Activated naive CD4-positive, alpha-beta T cell (primary cell): ENCODE measurements at regions not wholly inside any gene's neighbourhood (a gene's known extent, or its start where the extent isn't known, plus 50 kb on each side); places are given as distances from the start of the nearest gene placed in this dataset.

Experiments used
- DNase-seq, 4 experiments: peaks; one replicate each; lab custom pipeline; 2025; lab: John Stamatoyannopoulos, UW

GRCh38 chr12:61780435-61780834, 479.8 kb upstream of the USP15 start:
- DNase-seq = no peak

DNA sequence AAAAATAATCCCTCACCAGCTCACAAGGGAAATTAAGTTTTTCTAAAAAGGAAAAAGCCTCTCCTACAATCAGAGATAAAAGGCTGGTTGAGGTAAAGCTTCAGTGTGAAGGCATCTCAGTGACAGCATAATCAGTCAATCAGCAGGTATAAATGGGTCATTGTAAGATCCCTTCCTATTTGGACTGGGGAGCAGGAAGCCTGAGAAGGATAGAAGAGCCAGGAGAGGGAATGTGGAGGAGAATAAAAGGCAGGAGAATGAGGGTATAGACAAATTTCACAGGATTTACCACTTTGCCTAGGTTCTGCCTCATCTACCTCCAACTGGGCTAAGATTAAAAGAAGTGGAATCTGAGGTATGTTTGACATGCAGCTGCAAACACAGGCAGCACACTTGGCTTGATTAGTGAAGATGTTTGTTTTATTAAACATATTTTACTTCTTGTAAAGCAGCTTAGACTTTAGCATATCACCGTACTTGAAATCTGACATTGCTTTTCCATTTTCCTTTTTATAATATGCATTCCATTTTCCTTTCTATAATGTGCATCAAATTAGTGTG, 479.1 kb upstream of the USP15 start:
- no peak for DNase-seq

DNA sequence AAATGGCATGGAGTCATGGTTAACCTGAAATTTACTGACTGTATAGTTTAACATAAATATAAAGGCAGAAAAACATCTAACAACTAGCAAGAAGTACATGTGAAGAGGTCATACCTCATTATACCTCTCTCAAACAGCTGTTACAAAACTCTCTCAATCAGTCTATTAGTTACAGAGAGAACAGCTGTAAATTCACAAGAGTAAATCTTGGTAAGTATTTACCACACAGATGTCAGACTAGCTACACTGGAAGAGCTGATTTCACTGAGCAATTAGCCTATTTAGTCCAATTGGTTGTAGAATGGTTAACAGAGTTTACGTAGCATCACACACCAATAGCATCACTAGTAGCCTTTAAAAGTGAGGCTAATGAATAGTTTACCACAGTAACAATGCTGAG, 463.4 kb upstream of the USP15 start:
- no peak for DNase-seq

GRCh38 chr12:61797266-61797665, 462.9 kb upstream of the USP15 start:
- DNase-seq = no peak

DNA sequence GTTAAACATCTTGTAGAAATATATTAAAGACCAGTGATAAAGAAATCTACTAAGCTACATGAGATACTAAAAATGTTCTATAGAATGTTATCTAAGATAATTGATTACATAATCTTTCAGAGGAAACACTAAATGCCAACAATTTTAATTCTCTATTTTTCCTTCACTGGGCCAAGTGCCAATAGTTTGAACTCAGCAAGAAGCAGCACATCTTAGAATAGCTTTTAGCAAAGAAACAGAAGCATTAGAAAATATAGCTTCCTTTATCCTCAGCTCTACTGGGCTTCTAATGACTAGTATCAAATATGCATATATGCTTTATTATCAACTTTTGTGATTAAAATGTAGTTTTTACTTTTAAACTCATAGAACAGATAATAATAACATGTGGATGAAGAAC, 461.4 kb upstream of the USP15 start:
- DNase-seq = no peak

DNA sequence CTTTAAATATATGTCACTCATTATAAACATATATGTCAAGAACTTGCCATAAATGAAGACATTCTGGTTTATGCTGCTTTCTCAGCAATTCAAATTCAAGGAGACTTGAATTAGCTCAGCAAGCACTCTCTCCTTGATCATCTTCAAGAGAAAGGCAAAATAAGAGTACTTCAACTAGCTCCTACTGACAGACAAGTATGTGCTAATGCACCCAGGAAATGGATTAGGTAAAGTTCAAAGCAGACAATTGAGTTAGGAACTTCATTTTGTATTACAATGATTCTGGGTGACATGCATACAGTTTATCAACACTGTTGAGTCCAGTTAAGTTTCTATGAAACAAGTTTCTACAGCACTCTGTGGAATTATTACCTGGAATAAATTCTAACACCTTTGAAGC, 455.9 kb upstream of the USP15 start:
- no peak for DNase-seq

GRCh38 chr12:61808856-61809255, 451.3 kb upstream of the USP15 start:
- DNase-seq = no peak

- DNase-seq = no peak
Observed at GRCh38 chr12:61810486-61810885, 449.7 kb upstream of the USP15 start.

DNA sequence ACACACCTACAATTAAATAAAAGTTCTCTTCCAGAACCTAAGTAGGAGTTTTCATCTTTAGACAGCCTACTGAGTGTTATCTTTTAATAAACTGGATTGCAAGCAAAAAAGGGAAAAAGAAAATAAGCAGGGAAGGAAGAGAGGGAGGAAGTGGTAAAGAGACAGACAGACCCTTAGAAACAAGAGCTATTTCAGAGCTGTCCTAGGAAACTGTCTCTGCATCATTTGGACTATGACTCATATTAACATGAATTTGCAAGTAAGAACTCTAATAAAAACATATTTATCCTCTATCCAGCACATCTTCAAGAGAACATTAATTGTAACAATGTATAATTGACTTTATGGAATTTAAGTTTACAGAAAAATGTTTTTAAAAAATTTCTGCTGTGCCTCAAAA, 438.8 kb upstream of the USP15 start:
- no peak for DNase-seq

DNA sequence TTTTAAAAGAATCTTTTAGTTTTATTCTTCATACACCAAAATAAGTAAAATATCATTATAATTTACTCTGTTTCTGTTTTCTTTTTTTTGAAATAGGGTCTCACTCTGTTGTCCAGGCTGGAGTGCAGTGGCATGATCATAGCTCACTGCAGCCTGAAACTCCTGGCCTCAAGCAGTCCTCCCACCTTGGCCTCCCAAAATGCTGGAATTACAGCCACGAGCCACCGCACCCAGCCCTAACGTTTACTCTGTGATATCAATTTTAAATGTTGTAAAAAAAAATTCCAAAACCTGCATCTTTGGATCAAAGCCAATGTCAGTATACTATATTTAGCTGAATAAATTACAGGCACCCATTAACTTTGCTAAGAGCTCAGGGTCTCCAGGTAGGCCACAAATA, 437.1 kb upstream of the USP15 start:
- no peak for DNase-seq

GRCh38 chr12:61846765-61847164, 413.4 kb upstream of the USP15 start:
- DNase-seq = no peak

DNA sequence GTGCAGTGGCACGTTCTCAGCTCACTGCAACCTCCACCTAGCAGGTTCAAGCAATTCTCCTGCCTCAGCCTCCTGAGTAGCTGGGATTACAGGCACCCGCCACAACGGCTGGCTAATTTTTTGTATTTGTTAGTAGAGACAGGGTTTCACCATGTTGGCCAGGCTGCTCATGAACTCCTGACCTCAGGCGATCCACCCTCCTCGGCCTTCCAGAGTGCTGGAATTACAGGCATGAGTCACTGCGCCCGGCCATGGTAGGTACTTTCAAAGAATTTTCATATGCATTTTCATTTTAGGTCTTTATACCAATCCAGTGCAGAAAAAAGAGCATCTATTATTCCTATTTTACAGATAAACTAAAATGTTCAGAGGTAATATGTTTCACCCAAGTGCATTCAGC, 411.3 kb upstream of the USP15 start:
- DNase-seq = no peak

DNA sequence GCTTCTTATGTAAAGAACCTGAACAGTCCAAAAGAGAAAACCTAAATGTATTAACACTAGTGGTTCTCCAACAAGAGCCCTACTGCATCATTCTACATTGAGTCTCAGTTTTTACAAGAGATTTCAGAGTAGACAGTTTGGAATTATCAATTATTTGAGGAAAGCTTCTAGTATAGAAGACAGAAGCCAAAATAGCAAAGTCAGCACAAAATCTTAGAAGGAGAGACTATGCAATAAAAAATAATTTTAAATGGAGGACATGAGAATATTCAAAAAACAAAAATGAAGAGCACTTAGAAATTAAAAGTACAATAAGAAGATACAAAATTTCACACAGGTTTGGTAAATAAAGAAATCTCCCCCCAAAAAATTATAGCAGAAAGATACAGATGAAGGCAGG, 406.3 kb upstream of the USP15 start:
- DNase-seq = no peak

- DNase-seq = no peak
Observed at GRCh38 chr12:61854902-61855301, 405.3 kb upstream of the USP15 start.

GRCh38 chr12:61857968-61858367, 402.2 kb upstream of the USP15 start:
- no peak for DNase-seq

GRCh38 chr12:61860451-61860850, 399.8 kb upstream of the USP15 start:
- no peak for DNase-seq

- no peak for DNase-seq
Observed at GRCh38 chr12:61862986-61863385, 397.2 kb upstream of the USP15 start.

- no peak for DNase-seq
Observed at GRCh38 chr12:61863811-61864210, 396.4 kb upstream of the USP15 start.

DNA sequence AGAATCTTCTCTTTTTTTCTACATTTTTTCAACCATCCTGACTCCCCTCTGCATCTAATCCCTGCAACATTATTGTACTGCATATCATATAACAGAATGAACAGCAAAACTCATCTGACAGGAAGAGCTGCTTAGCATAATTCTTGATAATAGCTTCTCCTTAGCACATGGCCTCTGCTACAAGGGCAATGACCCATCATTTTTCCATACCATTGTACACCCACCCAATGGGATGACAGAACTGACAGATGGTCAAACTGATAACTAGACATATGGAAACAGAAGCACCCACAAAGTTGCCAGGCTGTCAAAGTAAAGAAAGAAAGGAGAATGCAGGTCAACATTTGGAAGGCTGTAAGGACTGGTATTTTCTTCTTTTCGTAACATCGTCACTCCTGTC, 390.4 kb upstream of the USP15 start:
- no peak for DNase-seq

DNA sequence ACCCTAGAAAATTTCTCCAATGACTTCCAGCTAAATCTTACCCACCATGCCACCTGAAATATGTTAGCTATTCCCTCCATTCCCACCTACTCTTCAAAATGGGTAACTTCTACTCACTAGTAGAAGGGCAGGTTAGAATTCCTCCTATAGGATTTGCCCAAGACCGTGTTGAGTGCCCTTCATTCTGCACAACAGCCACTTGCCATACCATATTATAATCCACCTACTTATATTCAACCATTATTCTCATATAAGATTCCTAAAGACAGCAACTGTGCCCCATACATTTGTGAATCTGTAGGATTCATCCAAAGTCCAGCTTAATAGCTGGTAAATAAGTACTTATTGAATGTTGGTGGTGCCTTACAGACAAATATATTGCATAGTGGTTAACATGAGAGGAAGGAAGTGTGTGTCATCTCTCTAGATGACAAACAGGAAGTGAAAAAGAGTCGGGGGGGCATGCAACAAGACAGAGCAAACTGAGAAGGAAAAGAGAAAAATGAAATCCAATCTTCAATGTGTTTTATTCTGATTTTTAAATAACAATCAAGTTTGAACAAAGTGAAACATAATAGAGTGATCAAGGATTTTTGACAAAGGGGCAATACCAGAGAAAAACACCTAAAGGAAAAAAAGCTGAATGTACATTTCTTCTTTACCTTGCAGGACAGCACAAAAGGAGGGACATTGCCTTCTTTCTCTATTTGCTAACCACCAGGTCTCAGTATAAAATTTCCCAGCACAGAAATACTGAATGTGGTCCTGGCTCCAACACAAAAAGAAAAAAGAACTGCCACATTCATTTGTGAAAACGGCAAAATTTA, 389.3 kb upstream of the USP15 start:
- DNase-seq = no peak

DNA sequence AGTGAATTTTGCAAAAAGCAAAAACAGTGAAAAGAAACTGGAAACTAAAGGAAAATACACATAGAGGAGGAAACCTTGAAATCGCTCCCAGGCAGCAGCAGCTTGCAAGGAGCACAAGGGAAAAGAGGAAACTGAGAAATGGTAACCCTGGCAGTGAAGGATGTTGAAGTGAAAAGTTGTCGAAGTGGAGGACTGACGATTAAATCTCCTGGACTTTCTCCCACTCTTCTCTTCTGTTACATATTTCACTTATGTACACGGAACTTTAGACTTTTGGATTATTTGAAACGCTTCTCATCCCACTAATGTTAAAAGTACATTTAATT, 388.8 kb upstream of the USP15 start:
- no peak for DNase-seq

DNA sequence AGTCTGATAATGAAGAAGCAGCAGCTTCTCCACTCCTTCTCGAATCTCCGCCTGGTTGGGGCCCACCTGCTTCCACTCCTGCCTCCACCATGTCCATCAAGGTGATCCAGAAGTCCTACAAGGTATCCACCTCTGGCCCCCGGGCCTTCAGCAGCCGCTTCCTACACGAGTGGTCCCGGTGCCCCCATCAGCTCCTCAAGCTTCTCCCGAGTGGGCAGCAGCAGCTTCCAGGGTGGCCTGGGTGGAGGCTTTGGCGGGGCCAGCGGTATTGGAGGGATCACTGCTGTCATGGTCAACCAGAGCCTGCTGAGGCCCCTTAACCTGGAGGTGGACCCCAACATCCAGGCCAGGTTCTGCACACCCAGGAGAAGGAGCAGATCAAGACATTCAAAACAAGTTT, 381.0 kb upstream of the USP15 start:
- DNase-seq = no peak

DNA sequence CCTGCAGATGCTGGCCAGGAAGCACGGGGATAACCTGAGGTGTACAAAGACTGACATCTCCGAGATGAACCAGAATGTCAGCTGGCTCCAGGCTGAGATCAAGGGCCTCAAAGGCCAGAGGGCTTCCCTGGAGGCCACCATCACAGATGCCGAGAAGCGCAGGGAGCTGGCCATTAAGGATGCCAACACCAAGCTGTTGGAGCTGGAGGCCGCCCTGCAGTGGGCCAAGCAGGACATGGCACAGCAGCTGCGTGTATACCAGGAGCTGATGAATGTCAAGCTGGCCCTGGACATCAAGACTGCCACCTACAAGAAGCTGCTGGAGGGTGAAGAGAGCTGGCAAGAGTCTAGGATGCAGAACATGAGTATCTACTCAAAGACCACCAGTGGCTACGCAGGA, 380.0 kb upstream of the USP15 start:
- no peak for DNase-seq

DNA sequence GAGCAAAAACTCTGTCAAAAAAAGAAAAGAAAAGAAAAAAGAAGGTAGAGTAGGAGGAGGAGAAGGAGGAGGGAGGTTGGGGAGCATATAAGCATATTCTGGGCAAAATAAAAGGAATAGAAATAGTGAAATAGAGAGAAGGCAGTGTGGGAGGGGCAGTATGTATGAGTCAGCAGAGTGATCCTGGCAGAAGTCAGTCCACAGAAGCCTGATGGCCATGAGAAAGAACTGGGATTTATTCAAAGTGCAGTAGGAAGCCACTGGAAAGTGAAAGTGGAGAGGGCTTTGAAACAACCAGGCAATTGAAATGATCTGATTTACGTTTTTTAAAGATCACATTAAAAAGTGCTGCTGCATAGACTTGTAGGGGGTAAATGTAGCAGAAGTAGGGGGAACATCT, 368.6 kb upstream of the USP15 start:
- DNase-seq = no peak
